Activated CD8-positive, alpha-beta T cell treated with anti-CD3 and anti-CD28 coated beads, Interleukin-2, amount 10 ng/mL, durations not matched to agents 7 days and 5 days (primary cell): ENCODE measurements at regions not wholly inside any gene's neighbourhood (a gene's known extent, or its start where the extent isn't known, plus 50 kb on each side); places are given as distances from the start of the nearest gene placed in this dataset.

Experiments used
- ATAC-seq: fragments of 150-1000 bp; cut with Tn5 transposase; one replicate; pipeline ENCODE4 v1.10.0; 2021; ENCODE audit warnings: moderate library complexity
- CTCF ChIA-PET: fragments of 350-600 bp; sonication (Branson Sonifier 250); formaldehyde crosslinking; loops from one replicate; lab custom pipeline; 2021; ENCODE audit warnings: antibody characterized with exemption; lab: Charles Lee
- POLR2A ChIA-PET: fragments of 350-600 bp; sonication (Branson Sonifier 250); formaldehyde crosslinking; loops from one replicate; lab custom pipeline; 2021; ENCODE audit warnings: antibody characterized with exemption; lab: Charles Lee
- DNase-seq: peaks from one replicate; pipeline ENCODE4 v3.0.0-alpha.2; 2020
- H3K27ac Mint-ChIP-seq: one replicate; pipeline ENCODE4 v1.8.0; 2021; ENCODE audit warnings: mild to moderate bottlenecking, mixed read lengths
- H3K27me3 Mint-ChIP-seq: one replicate; pipeline ENCODE4 v1.8.0; 2021; ENCODE audit warnings: low read depth, mixed read lengths
- H3K36me3 Mint-ChIP-seq: one replicate; pipeline ENCODE4 v1.8.0; 2021; ENCODE audit warnings: low read depth, mixed read lengths
- H3K4me1 Mint-ChIP-seq: one replicate; pipeline ENCODE4 v1.8.0; 2021; ENCODE audit warnings: low read depth, mixed read lengths
- H3K4me3 Mint-ChIP-seq: one replicate; pipeline ENCODE4 v1.8.0; 2021; ENCODE audit warnings: mild to moderate bottlenecking, mixed read lengths
- H3K9me3 Mint-ChIP-seq: one replicate; pipeline ENCODE4 v1.8.0; 2022; ENCODE audit warnings: mixed read lengths; ENCODE audit not compliant: insufficient read depth

- POLR2A ChIA-PET = no interaction called here
- ATAC-seq (no peak), DNase-seq (peak; percentile 59)
Observed at GRCh38 chr21:32940079-32941014, 85.4 kb upstream of the OLIG2 start.

GRCh38 chr21:32941263-32941662 lies 84.5 kb upstream of the OLIG2 start:
- H3K4me3 Mint-ChIP-seq = no peak overlapping the region
- no peaks in the 10 kb centered on the region for H3K36me3 Mint-ChIP-seq
- H3K27me3 Mint-ChIP-seq = peaks cover 5% of the 10 kb centered on the region
- DNase-seq (no peak), ATAC-seq (no peak)
- POLR2A ChIA-PET = no interaction called here
- H3K9me3 Mint-ChIP-seq = no peaks in the 10 kb centered on the region
- H3K4me1 Mint-ChIP-seq = peaks cover 6% of the 10 kb centered on the region
- no peak overlapping the region for H3K27ac Mint-ChIP-seq
- CTCF ChIA-PET = interaction anchor here (1.2 to 2.6 kb wide), 17 partner anchors 8 to 255 kb away, joined by 3 to 52 read pairs (median 8); no protein-coding TSS in a partner anchor

More at GRCh38 chr21:32940079-32941014, 85.4 kb upstream of the OLIG2 start:
- H3K4me3 Mint-ChIP-seq = no peak overlapping the region
- CTCF ChIA-PET = interaction anchor here (0.6 to 2.6 kb wide), 50 partner anchors 9 to 727 kb away, joined by 3 to 52 read pairs (median 4); no protein-coding TSS in a partner anchor
- no peaks in the 10 kb centered on the region for H3K36me3 Mint-ChIP-seq
- H3K27me3 Mint-ChIP-seq = peaks cover 5% of the 10 kb centered on the region
- H3K4me1 Mint-ChIP-seq = peaks cover 6% of the 10 kb centered on the region
- H3K27ac Mint-ChIP-seq = no peak overlapping the region
- no peaks in the 10 kb centered on the region for H3K9me3 Mint-ChIP-seq

GRCh38 chr21:32946654-32947053 lies 79.1 kb upstream of the OLIG2 start:
- DNase-seq (no peak), ATAC-seq (no peak)
- no peak overlapping the region for H3K27ac Mint-ChIP-seq
- H3K4me1 Mint-ChIP-seq = no peaks in the 10 kb centered on the region
- CTCF ChIA-PET = interaction anchor here (1.6 kb wide), 1 partner anchor 71 kb away, joined by 3 read pairs; no protein-coding TSS in a partner anchor
- H3K36me3 Mint-ChIP-seq = no peaks in the 10 kb centered on the region
- POLR2A ChIA-PET = interaction anchor here (0.7 kb wide), 1 partner anchor 597 kb away, joined by 3 read pairs; no protein-coding TSS in a partner anchor
- no peaks in the 10 kb centered on the region for H3K9me3 Mint-ChIP-seq
- no peak overlapping the region for H3K4me3 Mint-ChIP-seq
- peaks cover 14% of the 10 kb centered on the region for H3K27me3 Mint-ChIP-seq

DNA sequence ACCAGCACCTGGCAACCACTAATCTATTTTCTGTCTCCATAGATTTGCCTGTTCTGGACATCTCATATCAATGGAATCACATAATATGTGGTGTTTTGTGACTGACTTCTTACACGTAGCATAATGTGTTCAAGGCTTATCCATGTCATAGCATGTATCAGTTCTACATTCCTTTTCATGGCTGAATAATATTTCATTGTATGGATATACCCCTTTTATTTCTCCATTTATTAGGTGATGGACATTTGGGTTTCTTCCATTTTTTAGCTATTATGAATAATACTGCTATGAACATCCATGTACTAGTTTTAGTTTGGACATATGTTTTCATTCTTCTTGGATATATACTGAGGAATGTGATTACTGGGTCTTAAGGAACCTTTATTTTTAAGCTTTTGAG lies 78.0 kb upstream of the OLIG2 start:
- CTCF ChIA-PET = no interaction called here
- POLR2A ChIA-PET = no interaction called here
- Mint-ChIP-seq H3K4me3 (no peak overlapping the region), H3K27me3 (peaks cover 19% of the 10 kb centered on the region), H3K36me3 (no peaks in the 10 kb centered on the region), H3K9me3 (no peaks in the 10 kb centered on the region), H3K4me1 (no peaks in the 10 kb centered on the region), H3K27ac (no peak overlapping the region)
- DNase-seq = no peak
- no peak for ATAC-seq

DNA sequence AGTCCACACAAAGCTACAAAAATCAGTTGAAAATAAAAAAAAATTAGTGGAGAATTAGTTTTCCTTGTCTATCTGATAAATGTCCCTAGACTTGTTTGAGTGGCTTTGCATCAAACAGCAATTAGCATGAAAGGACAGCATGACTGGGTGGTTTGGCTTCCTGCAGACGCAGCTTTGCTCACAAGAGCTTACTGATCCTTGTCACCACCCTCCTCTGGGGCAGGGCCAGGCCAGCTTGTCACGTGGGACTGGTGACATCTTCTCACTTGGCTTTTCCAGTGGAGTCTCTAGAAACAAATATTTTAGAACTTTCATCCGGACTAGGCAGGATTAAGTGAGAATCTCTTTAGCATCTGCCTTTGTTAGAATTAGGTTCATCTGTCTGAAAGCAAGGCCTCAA lies 76.0 kb upstream of the OLIG2 start:
- H3K4me1 Mint-ChIP-seq = no peaks in the 10 kb centered on the region
- H3K36me3 Mint-ChIP-seq = no peaks in the 10 kb centered on the region
- CTCF ChIA-PET = interaction anchor here (0.8 to 1.5 kb wide), 3 partner anchors 9 to 248 kb away, joined by 3 to 16 read pairs (median 3); no protein-coding TSS in a partner anchor
- POLR2A ChIA-PET = no interaction called here
- no peak for ATAC-seq
- no peaks in the 10 kb centered on the region for H3K9me3 Mint-ChIP-seq
- peaks cover 33% of the 10 kb centered on the region for H3K27me3 Mint-ChIP-seq
- H3K4me3 Mint-ChIP-seq = no peak overlapping the region
- no peak for DNase-seq
- H3K27ac Mint-ChIP-seq = no peak overlapping the region

DNA sequence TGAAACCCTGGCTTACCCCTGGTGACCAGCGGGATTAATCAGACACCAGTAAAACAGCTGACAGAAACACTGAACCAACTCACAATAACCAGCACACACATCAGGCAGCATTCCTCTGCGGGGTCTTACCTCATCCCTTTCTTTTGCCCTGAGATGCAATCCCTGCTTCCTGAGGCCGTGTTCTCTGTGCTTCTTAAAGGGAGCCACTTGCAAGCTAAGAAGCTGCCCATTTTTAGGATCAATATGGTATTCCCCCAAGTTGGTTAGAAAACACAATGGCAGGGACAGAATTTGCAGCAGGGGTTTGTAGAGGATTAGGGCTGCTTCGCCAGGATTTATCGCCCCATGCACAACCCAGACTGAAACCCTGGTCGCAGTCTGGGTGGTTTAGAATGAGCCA lies 74.7 kb upstream of the OLIG2 start:
- no peak for ATAC-seq
- CTCF ChIA-PET = interaction anchor here (1.2 kb wide), 1 partner anchor 11 kb away, joined by 3 read pairs; no protein-coding TSS in a partner anchor
- H3K27me3 Mint-ChIP-seq = peaks cover 40% of the 10 kb centered on the region

GRCh38 chr21:32954353-32954752 lies 71.4 kb upstream of the OLIG2 start:
- H3K4me3 Mint-ChIP-seq = no peak overlapping the region
- no peak overlapping the region for H3K27ac Mint-ChIP-seq
- POLR2A ChIA-PET = interaction anchor here (0.7 kb wide), 1 partner anchor 135 kb away, joined by 3 read pairs; no protein-coding TSS in a partner anchor
- CTCF ChIA-PET = interaction anchor here (1.8 kb wide), 1 partner anchor 14 kb away, joined by 10 read pairs; no protein-coding TSS in a partner anchor
- peaks cover 45% of the 10 kb centered on the region for H3K27me3 Mint-ChIP-seq
- no peak for ATAC-seq
- DNase-seq = no peak
- H3K36me3 Mint-ChIP-seq = no peaks in the 10 kb centered on the region
- no peaks in the 10 kb centered on the region for H3K9me3 Mint-ChIP-seq
- H3K4me1 Mint-ChIP-seq = no peaks in the 10 kb centered on the region

More for the DNA sequence above, 74.7 kb upstream of the OLIG2 start:
- POLR2A ChIA-PET = no interaction called here
- H3K4me3 Mint-ChIP-seq = no peak overlapping the region
- H3K27ac Mint-ChIP-seq = no peak overlapping the region
- DNase-seq = no peak
- H3K4me1 Mint-ChIP-seq = no peaks in the 10 kb centered on the region
- no peaks in the 10 kb centered on the region for H3K9me3 Mint-ChIP-seq
- H3K36me3 Mint-ChIP-seq = no peaks in the 10 kb centered on the region

GRCh38 chr21:32955311-32956060 lies 70.2 kb upstream of the OLIG2 start:
- POLR2A ChIA-PET = no interaction called here
- Mint-ChIP-seq H3K27me3 (peaks cover 49% of the 10 kb centered on the region), H3K4me1 (no peaks in the 10 kb centered on the region)

GRCh38 chr21:32956061-32956656 lies 69.6 kb upstream of the OLIG2 start:
- Mint-ChIP-seq H3K27ac (no peak overlapping the region), H3K27me3 (peaks cover 51% of the 10 kb centered on the region), H3K4me3 (no peak overlapping the region), H3K9me3 (no peaks in the 10 kb centered on the region), H3K4me1 (no peaks in the 10 kb centered on the region), H3K36me3 (no peaks in the 10 kb centered on the region)
- ChIA-PET CTCF (interaction anchor here (1.8 kb wide), 1 partner anchor 16 kb away, joined by 10 read pairs; no protein-coding TSS in a partner anchor), POLR2A (no interaction called here)
- ATAC-seq (no peak), DNase-seq (no peak)

More at GRCh38 chr21:32955311-32956060, 70.2 kb upstream of the OLIG2 start:
- Mint-ChIP-seq H3K36me3 (no peaks in the 10 kb centered on the region), H3K4me3 (no peak overlapping the region), H3K27ac (no peak overlapping the region), H3K9me3 (no peaks in the 10 kb centered on the region)
- CTCF ChIA-PET = interaction anchor here (1.8 kb wide), 1 partner anchor 15 kb away, joined by 10 read pairs; no protein-coding TSS in a partner anchor
- DNase-seq = no peak
- ATAC-seq = no peak

GRCh38 chr21:32957545-32957944 lies 68.2 kb upstream of the OLIG2 start:
- no peak overlapping the region for H3K27ac Mint-ChIP-seq
- DNase-seq (no peak), ATAC-seq (no peak)
- H3K9me3 Mint-ChIP-seq = no peaks in the 10 kb centered on the region
- ChIA-PET CTCF (interaction anchor here (1.7 kb wide), 1 partner anchor 17 kb away, joined by 7 read pairs; no protein-coding TSS in a partner anchor), POLR2A (no interaction called here)
- H3K4me3 Mint-ChIP-seq = no peak overlapping the region
- no peaks in the 10 kb centered on the region for H3K36me3 Mint-ChIP-seq
- no peaks in the 10 kb centered on the region for H3K4me1 Mint-ChIP-seq
- H3K27me3 Mint-ChIP-seq = peaks cover 44% of the 10 kb centered on the region
